HPDE6-E6E7 (cell line): ENCODE measurements at regions not wholly inside any gene's neighbourhood (a gene's known extent, or its start where the extent isn't known, plus 50 kb on each side); places are given as distances from the start of the nearest gene placed in this dataset.

Experiments used
- DNase-seq: peaks from one replicate; pipeline ENCODE4 v3.0.0; 2011; ENCODE audit warnings: missing footprints; ENCODE audit errors: extremely low spot score

GRCh38 chr6:25012657-25013056, 76.9 kb upstream of the RIPOR2 start:
- no peak for DNase-seq

GRCh38 chr6:25013246-25013645, 77.5 kb upstream of the RIPOR2 start:
- DNase-seq, result no peak

GRCh38 chr6:25014369-25014768, 78.6 kb upstream of the RIPOR2 start:
- DNase-seq, result no peak

- DNase-seq, result no peak
Measured at GRCh38 chr6:25014791-25015560, 79.2 kb upstream of the RIPOR2 start.

- no peak for DNase-seq
Measured at GRCh38 chr6:25016014-25016720, 80.4 kb upstream of the RIPOR2 start.

- peak; percentile 63 for DNase-seq
Measured at GRCh38 chr6:25017486-25017885, 81.7 kb upstream of the RIPOR2 start.

GRCh38 chr6:25017932-25018567, 82.3 kb upstream of the RIPOR2 start:
- DNase-seq, result no peak

- no peak for DNase-seq
Measured at GRCh38 chr6:25018568-25018954, 82.8 kb upstream of the RIPOR2 start.

- DNase-seq, result no peak
Measured at GRCh38 chr6:25022140-25022553, 86.4 kb upstream of the RIPOR2 start.

- no peak for DNase-seq
Measured at GRCh38 chr6:25023781-25024180, 88.0 kb upstream of the RIPOR2 start.

GRCh38 chr6:25024821-25025220, 89.1 kb upstream of the RIPOR2 start:
- DNase-seq, result no peak

GRCh38 chr6:25025248-25025918, 89.6 kb upstream of the RIPOR2 start:
- no peak for DNase-seq

GRCh38 chr6:25025919-25026301, 90.2 kb upstream of the RIPOR2 start:
- no peak for DNase-seq

GRCh38 chr6:25026723-25027122, 91.0 kb upstream of the RIPOR2 start:
- DNase-seq, result no peak

- DNase-seq, result no peak
Measured at GRCh38 chr6:25027221-25027916, 91.6 kb upstream of the RIPOR2 start.

- no peak for DNase-seq
Measured at GRCh38 chr6:25028328-25028727, 92.6 kb upstream of the RIPOR2 start.

- no peak for DNase-seq
Measured at GRCh38 chr6:25032934-25033333, 97.2 kb upstream of the RIPOR2 start.

- DNase-seq, result no peak
Measured at GRCh38 chr6:25034431-25034921, 98.7 kb upstream of the RIPOR2 start.

GRCh38 chr6:25035174-25035511, 99.4 kb upstream of the RIPOR2 start:
- no peak for DNase-seq

GRCh38 chr6:25035512-25036435, 100.0 kb upstream of the RIPOR2 start:
- DNase-seq, result no peak

GRCh38 chr6:25036461-25036860, 100.7 kb upstream of the RIPOR2 start:
- DNase-seq, result no peak
